ENCODE measurements at regions not wholly inside any gene's neighbourhood (a gene's known extent, or its start where the extent isn't known, plus 50 kb on each side); places are given as distances from the start of the nearest gene placed in this dataset.

DNA sequence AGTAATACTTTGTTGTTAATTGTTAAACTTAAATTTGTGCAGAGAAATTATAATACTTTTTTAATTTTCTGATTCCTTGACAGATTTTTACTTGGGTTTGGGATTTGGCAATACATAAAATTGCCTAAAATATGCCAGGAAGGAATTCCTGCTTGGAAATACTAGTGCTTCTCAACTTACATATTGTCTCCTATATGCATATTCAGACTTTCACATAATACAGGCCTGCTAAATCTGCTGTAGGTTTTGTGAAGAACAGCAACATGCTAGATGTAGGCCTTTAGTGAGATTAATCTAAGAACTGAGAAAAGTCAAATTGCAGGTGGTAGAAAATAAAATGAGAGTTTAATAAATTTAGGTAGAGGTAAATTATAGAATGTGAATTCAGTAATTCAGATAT, 468.5 kb upstream of the MIS18BP1 start:
- no peak for TF ChIP-seq EP300 (IDR thresholded peaks at IDR 0.05; ENCODE audit: borderline replicate concordance)
- TF ChIP-seq, protein P1, sequence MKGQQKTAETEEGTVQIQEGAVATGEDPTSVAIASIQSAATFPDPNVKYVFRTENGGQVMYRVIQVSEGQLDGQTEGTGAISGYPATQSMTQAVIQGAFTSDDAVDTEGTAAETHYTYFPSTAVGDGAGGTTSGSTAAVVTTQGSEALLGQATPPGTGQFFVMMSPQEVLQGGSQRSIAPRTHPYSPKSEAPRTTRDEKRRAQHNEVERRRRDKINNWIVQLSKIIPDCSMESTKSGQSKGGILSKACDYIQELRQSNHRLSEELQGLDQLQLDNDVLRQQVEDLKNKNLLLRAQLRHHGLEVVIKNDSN (IDR thresholded peaks at IDR 0.05) = no peak
- no peak for TF ChIP-seq TAF1 (IDR thresholded peaks at IDR 0.05; ENCODE audit: low read depth)
